ENCODE measurements at regions not wholly inside any gene's neighbourhood (a gene's known extent, or its start where the extent isn't known, plus 50 kb on each side); places are given as distances from the start of the nearest gene placed in this dataset.
"Not testable (repeated sequence)": the region's sequence is repeated elsewhere in the genome, so short reads cannot be mapped to it uniquely, and the experiment has no call there.

DNA sequence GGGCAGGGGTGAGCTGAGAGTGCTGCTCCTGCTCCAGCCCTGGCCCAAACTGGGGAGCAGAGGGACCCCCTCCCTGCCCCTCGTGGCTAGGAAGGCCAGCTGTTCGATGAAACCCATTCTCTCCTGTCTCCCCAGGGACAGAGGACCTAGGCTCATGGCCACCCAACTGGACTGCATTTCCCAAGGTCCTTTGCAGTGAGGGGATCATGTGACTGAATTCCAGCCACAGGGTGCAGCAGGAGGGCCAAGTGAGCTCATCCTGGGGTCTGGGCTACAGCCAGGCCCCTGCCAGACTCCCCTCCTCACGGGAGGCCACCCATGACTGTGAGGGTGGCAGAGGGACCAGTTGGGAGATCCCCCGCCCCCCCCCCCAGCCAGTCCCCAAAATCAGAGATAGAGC, 777.6 kb downstream of the TBC1D22A start:
- no peak for DNase-seq (ENCODE audit: low read depth)

DNA sequence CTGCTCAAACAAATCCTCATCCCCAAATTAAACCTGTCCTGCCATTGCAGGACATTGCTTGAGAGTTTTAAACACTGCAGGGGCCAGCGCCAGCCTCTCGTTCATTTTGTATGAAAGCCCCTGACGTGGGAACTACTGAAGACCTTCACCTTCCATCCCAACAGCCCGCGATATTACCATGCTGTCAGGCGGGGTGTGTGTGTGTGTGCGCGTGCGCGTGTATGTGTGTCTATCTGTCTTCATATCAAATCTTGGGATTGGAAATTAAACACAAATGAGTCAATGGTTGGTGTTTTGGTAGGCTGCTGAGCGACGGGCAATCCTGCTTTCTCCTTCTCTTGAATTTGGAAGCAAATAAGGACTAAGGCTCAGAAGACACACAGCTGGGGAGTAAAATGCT, 776.9 kb downstream of the TBC1D22A start:
- DNase-seq (ENCODE audit: low read depth) = no peak

DNA sequence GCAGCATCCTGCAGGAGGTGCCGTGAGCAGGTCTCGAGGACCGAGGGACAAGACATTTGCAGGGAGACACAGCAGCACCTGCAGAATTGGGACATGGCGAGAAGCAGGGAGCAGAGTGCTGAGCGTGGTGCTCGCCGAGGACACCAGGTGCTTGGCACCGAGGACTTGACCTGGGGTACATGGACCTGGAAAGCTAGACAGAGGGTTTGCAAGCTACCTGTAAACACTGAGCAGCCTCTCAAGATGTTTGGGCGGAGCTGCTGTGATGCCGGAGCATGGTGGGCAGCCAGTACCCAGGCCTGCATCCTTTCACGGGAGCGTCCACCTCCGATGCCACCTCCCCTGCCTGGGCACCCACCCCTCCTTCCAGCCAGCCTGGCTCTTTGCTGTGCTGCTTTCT, 773.2 kb downstream of the TBC1D22A start:
- no peak for DNase-seq (ENCODE audit: low read depth)

DNA sequence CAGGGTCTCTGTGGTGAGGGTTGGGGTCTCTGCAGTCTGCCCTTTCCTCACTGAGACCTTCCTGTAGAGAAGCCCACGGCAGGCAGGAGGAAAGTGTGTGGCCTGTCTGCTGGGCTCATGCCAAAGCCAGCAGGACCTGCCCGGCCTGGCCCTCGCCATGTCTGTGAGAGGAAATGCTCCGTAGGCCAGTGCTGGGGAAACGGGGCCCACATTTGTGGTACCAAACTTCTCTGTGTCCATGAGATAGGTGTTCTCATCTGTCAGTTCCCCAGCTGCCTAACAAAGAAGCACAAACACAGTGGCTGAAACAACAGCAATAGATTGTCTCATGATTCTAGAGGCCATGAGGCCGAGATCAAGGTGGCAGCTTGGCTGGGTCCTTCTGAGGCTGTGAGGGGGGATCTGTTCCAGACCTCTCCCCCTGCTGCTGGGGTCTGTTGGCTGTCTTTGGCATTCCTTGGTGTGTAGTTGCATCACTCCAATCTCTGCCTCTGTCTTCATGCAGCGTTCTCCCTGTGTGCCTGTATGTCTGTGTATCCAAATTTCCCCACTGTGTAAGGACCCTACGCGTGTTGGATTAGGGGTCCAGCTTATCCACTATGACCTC, 772.5 kb downstream of the TBC1D22A start:
- no peak for DNase-seq (ENCODE audit: low read depth)

DNA sequence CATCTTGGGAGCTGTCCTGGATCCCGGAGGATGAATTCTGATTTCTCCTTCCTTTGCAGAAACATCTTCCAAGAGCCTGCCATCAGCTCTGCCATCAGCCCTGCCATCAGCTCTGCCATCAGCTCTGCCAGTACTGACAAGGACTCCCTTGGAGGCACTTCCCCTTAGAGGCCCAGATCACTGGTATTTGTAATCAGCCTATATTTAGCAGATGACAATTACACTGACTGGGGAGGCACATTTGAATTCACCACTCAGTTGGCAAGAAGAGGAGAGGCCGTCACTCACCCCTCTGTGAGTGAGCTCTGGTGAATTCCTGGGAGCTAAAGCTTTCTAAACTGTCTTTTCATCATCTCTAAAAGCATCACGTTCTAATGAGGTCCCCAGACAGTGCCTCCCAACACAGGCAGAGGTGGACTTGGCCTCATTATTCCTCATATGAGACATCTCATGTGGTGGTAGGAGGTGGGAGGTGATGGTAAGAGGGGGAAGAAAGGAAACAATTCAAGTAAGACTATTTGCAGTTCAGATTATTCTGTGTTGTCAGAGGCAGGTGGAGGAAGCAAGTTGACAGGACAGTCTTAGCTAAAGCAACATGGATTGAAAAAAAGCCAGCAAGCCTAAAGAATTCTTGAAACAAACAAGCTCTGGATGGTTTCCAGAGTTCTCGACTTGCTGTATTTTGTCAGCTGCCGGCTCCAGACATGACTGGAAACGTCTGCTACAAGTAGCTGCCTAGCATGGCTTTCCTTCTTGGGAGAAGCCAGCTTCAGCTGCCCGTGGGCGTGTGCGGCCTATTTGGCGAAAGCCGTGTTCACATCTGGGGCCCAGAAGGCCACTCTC, 771.7 kb downstream of the TBC1D22A start:
- no peak for DNase-seq (ENCODE audit: low read depth)

DNA sequence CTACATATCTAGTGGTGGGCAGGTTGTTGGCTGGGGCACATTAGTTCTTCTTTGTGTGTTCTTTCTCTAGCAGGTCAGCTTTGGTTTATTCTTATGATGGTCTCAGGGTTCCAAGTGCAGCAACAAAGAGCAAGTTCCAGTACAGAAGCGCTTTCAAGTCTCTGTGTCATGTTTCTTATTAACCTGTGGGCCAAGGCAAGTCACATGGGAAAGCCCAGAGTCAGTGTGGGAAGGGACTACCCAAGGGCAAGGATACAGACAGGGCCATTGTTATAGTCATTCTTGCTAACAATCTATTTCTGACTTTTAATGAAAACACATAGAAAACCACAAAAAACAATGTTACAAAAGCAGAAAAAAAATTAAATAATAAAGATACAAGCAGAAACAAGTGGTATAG, 754.6 kb downstream of the TBC1D22A start:
- no peak for DNase-seq (ENCODE audit: low read depth)

DNA sequence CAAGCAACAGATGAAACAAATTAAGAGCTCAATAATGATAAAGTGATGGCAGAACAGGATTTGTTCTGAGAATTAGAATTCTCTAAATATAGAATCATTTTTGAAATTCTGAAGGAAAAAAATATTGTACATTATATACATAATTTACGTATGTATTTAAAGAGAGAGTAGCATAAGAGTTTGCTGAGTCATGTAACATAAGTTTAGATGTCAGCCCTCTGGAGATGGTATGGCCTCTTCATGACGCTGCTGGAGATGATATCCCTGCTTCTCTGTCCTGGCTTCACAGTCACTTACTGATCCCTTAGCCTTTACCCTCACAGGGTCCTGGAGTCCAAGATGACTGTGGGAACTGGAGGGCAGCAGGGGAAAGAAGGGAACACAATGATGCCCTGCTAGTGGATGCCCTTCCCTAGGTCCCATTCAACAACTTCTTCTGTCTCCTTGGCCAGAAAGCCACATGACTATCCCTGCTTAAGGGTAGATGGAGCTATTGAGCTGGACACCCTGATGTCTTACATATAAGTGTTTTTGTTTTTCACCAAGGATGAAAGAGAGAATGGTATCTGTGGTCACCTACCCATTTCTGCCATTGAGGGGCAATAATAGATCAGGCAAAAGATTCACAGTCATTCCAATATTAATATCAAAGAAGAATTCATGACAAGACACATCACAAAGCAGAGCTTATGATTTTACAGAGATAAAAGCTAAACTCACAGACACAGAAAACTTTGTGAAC, 753.1 kb downstream of the TBC1D22A start:
- DNase-seq (ENCODE audit: low read depth) = peak; percentile 7

DNA sequence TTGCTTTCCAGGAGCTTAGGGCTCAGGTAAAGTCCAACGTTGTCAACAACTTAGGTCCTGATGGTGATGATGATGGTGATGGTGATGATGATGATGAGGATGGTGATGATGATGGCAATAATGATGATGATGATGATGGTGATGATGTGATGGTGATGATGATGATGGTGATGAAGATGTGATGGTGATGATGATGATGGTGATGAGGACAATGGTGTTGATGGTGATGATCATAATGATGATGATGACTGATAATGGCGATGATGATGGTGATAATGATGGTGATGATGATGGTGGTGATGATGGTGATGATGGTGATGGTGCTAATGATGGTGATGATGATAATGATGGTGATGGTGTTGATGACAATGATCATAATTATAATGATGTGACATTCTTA, 750.2 kb downstream of the TBC1D22A start:
- no peak for DNase-seq (ENCODE audit: low read depth)

DNA sequence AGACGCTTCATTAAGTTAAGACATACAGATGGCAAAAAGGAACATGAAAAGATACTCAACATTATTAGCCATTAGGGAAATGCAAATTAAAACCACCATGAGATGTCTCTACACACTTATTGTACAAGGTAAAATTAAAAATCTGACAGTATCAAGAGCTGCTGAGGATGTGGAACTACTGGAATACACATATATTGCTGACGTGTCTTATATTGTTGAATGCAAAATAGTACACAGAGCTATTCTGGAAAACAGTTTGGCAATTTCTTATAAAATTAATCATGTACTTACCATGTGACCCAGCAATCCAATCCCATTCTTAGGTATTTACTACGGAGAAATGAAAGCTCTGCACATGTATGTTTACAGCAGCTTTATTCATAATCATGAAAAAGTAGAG, 742.5 kb downstream of the TBC1D22A start:
- DNase-seq (ENCODE audit: low read depth) = no peak

DNA sequence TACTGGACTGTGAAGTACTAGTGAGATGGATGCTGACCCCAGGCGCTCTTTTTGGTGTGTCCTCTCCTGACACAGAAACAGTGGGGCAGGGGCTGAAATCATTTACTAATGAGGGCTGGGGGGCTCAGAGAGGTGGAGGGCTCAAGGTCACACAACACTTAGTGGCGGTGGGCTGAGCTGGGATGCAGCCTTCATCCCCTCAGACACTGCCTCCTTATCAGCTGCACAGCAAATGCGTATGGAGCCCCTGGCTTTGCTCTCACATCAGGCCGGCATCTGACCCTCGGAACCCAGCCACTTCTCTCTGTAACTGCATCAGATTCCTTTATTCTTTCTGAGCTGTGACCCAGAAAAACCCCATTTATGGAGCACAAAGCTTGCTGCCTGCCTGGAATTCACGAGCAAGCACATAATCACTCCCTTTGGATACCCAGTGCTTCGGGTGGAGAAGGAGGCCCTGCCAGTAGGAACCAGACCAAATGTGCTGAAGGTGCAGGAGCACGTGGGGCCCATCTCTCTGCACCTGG, 736.6 kb downstream of the TBC1D22A start:
- no peak for DNase-seq (ENCODE audit: low read depth)

DNA sequence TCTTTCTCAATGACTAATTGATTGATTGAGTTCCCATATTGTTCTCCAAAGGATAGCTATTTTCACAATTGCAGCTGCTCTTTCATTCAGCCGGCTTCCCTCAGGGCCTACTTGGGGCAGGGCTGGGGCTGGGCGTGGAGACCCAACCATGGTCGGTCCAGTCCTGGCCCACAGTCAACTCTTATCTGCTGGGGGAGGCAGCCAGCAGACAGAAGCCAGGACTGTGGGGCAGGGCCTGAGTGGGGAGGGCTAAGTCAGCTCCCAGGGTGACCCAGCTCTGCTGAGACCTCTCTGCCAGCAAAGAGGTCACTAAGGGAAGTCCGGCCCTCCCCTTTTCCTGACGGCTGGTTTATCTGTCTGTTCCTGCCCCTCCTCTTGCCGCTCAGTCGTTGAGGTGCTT, 735.2 kb downstream of the TBC1D22A start:
- DNase-seq (ENCODE audit: low read depth) = no peak

DNA sequence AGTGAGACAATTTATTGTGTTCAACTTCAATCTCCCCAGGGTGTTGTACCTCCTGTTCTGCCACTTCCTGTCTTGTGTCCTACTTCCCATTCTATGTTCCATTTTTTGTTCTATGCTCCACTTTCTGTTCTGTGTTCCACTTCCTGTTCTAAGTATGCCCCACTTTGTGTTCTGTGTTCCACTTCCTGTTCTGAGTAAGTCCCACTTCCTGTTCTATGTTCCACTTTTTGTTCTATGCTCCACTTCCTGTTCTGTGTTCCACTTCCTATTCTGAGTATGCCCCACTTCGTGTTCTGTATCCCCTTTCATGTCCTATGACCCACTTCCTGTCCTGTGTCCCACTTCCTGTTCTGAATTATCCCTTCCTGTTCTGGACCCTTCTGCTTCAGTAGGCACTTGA, 732.7 kb downstream of the TBC1D22A start:
- no peak for DNase-seq (ENCODE audit: low read depth)

DNA sequence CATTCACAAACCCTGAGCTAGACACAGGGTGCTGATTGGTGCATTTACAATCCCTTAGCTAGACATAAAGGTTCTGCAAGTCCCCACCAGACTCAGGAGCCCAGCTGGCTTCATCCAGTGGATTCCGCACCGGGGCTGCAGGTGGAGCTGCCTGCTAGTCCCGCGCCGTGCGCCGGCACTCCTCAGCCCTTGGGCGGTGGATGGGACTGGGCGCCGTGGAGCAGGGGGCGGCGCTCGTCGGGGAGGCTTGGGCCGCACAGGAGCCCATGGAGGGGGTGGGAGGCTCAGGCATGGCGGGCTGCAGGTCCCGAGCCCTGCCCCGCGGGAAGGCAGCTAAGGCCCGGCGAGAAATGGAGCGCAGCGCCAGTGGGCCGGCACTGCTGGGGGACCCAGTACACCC, 725.7 kb downstream of the TBC1D22A start:
- DNase-seq (ENCODE audit: low read depth) = not testable (repeated sequence)

DNA sequence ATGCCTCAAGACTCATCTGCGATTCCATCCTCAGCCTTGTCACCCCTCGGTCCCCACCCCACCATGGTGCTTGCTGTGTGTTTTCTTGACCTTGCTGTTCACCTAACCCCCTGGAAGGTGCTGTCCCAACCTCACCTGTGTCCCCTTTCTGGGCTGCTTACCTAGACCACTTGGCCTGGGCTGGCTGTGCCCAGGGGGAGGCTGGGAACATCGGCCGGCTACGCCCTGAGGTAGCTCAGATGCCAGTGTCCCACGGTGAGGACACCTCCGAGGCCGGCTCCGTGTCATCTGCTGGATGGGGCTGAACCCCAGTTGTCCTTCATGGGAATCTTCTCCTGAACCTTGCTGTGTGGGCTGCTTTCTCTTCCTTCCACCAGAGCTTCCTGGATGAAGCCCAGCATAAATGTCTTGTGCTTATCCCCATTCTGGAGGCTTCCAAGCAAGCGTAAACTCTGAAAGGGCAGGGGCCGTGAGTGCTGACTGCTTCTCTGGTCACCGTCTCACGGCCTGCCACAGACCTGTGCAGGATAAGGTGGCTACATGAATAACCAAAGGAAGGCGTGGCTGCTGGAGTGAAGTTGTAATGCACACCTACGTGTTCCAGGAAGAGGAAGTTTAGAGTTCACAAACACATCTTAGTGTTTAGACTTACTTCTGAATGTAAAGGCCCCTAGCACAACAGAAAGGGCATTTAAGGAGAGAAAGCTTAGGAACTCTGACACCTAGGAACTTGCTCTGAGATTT, 724.3 kb downstream of the TBC1D22A start:
- DNase-seq (ENCODE audit: low read depth) = no peak

DNA sequence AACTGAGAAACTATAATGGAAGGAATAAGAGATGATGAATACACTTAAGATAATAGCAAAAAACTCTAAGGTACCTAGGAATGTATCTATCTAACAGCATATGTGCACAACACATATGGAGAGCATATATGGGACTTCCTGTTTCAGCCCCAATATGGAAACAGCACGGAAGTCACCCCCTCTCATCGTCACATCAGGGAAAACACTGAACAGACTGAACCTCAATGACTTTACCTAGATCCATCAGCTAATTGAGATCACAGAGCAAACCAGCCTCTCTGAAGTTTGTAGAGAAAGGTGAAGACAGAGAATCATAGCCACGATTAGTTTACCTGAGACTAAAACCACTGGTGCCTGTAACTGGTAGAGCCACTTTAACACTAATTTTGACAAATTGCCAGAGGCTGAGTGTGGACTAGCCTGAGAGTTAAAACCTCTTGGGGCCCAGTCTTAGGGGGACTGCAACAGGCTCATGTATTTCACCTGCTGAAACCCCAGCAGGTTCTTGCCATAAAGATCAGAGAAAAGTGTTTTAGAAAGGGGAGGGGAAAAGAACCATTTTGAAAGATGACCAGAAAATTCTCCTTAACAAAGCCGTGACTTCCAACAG, 722.6 kb downstream of the TBC1D22A start:
- no peak for DNase-seq (ENCODE audit: low read depth)

DNA sequence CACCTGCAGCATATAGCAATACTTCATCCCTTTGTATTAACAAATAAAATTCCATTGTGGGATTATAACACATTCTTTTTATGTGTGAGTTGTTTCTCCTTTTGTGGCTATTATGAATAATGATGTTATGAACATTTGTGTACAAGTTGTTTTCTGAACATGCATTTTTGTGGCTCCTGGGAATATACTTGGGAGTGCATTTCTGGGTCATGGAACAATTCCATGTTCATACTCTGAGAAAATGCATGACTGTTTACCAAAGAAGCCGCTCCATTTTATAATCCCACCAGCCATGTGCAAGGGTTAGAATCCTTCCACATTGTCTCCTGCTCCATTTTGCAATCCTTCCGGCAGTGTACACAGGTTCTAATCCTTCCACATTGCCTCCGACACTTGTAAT, 713.8 kb downstream of the TBC1D22A start:
- DNase-seq (ENCODE audit: low read depth) = no peak

DNA sequence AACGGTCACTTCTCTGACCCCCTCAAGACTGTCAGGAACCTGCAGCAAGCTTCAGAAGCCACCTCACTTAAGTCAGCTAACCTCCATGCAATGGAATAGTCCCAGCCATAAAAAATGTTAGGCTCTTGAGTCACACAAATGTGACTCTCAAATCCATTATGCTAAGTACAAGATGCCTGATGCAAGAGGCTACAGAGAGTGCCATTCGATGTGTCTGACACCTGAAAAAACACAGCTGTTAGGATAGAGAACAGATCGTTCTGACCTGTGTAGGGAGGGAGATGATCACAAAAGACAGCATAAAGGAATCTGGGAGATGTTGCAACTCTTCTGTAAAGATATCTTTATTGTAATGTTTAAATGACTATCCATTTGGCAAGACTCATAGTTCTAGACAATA, 712.4 kb downstream of the TBC1D22A start:
- no peak for DNase-seq (ENCODE audit: low read depth)

DNA sequence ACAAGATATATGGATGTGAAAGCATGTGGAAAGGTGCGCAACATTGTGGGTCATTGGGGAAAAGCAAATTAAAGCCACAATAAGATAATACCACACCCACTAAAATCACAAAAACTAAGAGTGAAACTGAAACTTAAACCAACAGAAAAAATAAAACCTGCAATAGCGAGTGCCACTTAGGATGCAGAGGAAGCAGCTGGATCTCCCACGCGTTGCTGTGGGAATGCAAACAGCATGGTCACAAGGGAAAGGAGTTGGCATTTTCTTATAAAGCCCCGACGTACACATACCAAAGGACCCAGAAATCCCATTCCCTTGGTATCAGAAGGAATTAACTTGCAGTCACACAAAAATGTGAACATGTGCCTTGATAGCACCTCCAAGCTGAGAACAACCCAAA, 712.0 kb downstream of the TBC1D22A start:
- no peak for DNase-seq (ENCODE audit: low read depth)

DNA sequence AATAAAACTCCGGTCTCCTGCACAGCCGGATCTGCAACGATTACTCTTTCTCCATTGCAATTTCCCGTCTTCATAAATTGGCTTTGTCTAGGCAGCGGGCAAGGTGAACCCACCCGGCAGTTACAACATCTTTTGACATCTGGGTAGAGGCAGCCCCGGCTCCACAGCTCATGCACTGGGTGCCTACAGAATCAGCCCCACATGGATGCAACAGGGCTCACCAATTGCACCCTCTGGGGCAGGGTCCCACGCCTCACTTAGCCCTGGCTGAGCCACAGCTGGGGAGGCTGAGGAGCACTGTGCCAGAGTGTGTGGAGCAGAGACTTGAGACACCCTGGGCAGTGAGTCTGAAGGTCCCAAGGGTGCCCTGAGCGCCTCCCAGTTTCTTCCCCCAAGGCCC, 710.2 kb downstream of the TBC1D22A start:
- no peak for DNase-seq (ENCODE audit: low read depth)

DNA sequence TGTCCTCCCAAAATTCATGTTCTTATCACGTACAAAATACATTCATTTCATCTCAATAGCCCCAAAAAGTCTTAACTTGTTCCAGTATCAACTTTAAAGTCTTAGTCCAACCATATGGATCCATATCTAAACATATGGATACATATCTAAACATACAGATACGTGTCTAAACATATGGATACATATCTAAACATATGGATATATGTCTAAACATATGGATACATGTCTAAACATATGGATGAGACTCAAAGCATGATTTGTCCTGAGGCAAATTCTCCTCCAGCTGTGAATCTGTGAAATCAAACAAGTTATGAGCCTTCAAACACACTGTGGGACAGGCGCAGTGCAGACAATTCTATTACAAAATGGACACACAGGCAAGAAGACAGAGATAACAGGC, 709.0 kb downstream of the TBC1D22A start:
- no peak for DNase-seq (ENCODE audit: low read depth)

DNA sequence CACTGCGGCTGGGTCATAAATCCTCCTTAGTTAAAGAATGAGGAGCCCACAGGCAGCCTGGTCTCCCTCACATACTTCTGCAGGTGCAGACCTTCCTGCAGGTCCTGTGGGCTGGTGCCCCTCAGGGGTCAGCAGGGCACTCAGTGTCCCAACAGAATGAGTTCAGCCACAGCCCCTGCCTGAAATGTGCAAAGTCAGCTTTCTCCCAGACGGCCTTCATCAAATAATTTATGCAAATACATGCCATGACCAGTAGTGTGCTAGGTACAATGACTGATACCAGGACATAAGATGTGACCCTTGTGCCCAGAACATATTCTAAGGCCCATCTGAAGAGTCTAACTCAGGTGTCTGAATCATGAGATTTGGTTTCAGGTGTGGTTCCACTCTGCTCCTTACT, 703.4 kb downstream of the TBC1D22A start:
- DNase-seq (ENCODE audit: low read depth) = no peak
